ENCODE measurements at regions not wholly inside any gene's neighbourhood (a gene's known extent, or its start where the extent isn't known, plus 50 kb on each side); places are given as distances from the start of the nearest gene placed in this dataset.

- TF ChIP-seq EZH2 (IDR thresholded peaks at IDR 0.05; ENCODE audit: borderline replicate concordance, insufficient read depth, low read length, poor library complexity, severe bottlenecking) (no peak), CTCF (IDR thresholded peaks at IDR 0.05; ENCODE audit: poor library complexity, severe bottlenecking) (no peak), POLR2AphosphoS5 (IDR thresholded peaks at IDR 0.05) (no peak), EP300 (conservative IDR thresholded peaks at IDR 0.05; ENCODE audit: poor library complexity, severe bottlenecking) (no peak), SMC3 (conservative IDR thresholded peaks at IDR 0.05; ENCODE audit: poor library complexity) (no peak), RAD21 (conservative IDR thresholded peaks at IDR 0.05) (no peak), MXI1 (conservative IDR thresholded peaks at IDR 0.05; ENCODE audit: poor library complexity, severe bottlenecking) (no peak), TAF1 (IDR thresholded peaks at IDR 0.05; ENCODE audit: low read depth) (no peak)
- TF ChIP-seq, protein P1, sequence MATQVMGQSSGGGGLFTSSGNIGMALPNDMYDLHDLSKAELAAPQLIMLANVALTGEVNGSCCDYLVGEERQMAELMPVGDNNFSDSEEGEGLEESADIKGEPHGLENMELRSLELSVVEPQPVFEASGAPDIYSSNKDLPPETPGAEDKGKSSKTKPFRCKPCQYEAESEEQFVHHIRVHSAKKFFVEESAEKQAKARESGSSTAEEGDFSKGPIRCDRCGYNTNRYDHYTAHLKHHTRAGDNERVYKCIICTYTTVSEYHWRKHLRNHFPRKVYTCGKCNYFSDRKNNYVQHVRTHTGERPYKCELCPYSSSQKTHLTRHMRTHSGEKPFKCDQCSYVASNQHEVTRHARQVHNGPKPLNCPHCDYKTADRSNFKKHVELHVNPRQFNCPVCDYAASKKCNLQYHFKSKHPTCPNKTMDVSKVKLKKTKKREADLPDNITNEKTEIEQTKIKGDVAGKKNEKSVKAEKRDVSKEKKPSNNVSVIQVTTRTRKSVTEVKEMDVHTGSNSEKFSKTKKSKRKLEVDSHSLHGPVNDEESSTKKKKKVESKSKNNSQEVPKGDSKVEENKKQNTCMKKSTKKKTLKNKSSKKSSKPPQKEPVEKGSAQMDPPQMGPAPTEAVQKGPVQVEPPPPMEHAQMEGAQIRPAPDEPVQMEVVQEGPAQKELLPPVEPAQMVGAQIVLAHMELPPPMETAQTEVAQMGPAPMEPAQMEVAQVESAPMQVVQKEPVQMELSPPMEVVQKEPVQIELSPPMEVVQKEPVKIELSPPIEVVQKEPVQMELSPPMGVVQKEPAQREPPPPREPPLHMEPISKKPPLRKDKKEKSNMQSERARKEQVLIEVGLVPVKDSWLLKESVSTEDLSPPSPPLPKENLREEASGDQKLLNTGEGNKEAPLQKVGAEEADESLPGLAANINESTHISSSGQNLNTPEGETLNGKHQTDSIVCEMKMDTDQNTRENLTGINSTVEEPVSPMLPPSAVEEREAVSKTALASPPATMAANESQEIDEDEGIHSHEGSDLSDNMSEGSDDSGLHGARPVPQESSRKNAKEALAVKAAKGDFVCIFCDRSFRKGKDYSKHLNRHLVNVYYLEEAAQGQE (IDR thresholded peaks at IDR 0.05; ENCODE audit: borderline replicate concordance), result no peak
Measured at GRCh38 chr15:62494197-62494596, 329.1 kb upstream of the C2CD4B start.
